Gastroesophageal sphincter (tissue), 4 donors: ENCODE measurements at regions not wholly inside any gene's neighbourhood (a gene's known extent, or its start where the extent isn't known, plus 50 kb on each side); places are given as distances from the start of the nearest gene placed in this dataset.

Experiments
- ATAC-seq: fragments of 150-250 bp; one replicate; pipeline ENCODE4 v1.9.1; 2016; ENCODE audit warnings: mild to moderate bottlenecking, moderate library complexity
- H3K27ac ChIP-seq, 4 donors: fragments of 200-600 bp; sonication (generic) in 3 of 4; 1 replicate in 3 of 4; 2 replicates in 1 of 4; pipeline ENCODE4 v1.5.1; 2016 to 2019
- H3K27me3 ChIP-seq: fragments of 200-600 bp; sonication (generic); one replicate; pipeline ENCODE4 v1.5.1; 2019
- H3K36me3 ChIP-seq, 2 donors: fragments of 200-600 bp; sonication (generic); one replicate each; pipeline ENCODE4 v1.5.1; 2019; ENCODE audit warnings: control low read depth in 1 of 2
- H3K4me1 ChIP-seq, 3 donors: fragments of 200-600 bp; sonication (generic); 1 replicate in 2 of 3; 2 replicates in 1 of 3; pipeline ENCODE4 v1.5.1; 2016 to 2019; ENCODE audit warnings: control low read depth in 2 of 3
- H3K4me3 ChIP-seq, 2 donors: fragments of 200-600 bp; sonication (generic); one replicate each; pipeline ENCODE4 v1.5.1; 2019; ENCODE audit warnings: mild to moderate bottlenecking in 1 of 2, moderate library complexity in 1 of 2
- H3K9me3 ChIP-seq, 3 donors: fragments of 200-600 bp; sonication (generic); one replicate each; pipeline ENCODE4 v1.5.1; 2017 to 2019; ENCODE audit warnings: control low read depth in 2 of 3
- EP300 ChIP-seq: sonication (generic); formaldehyde crosslinking; IDR thresholded peaks from one replicate; pipeline ENCODE4 v1.6.1; 2017; ENCODE audit warnings: antibody characterized with exemption, mild to moderate bottlenecking
- POLR2A ChIP-seq, 2 donors: fragments of 450-650 bp; IDR thresholded peaks; one replicate each; pipeline ENCODE4 v1.6.1; 2017; ENCODE audit warnings: antibody characterized with exemption in 2 of 2, mild to moderate bottlenecking in 2 of 2, moderate library complexity in 1 of 2
- POLR2AphosphoS5 ChIP-seq: sonication (generic); formaldehyde crosslinking; IDR thresholded peaks from one replicate; pipeline ENCODE4 v1.6.1; 2017; ENCODE audit warnings: antibody characterized with exemption
- WGBS, 2 donors: methylation state at CpG; one replicate each; pipeline ENCODE4 v1.1.5; 2018; ENCODE audit warnings: low coverage in 1 of 2; 5-methylcytosine and 5-hydroxymethylcytosine counted together
- TF ChIP-seq, protein P1 (sequence below), 4 experiments: fragments of 200-600 bp in 2 of 4; fragments of 450-650 bp in 2 of 4; sonication (generic) in 1 of 4; IDR thresholded peaks; one replicate each; pipeline ENCODE4 v1.5.1; 2017 to 2019; ENCODE audit warnings: antibody characterized with exemption in 4 of 4, mild to moderate bottlenecking in 2 of 4, moderate library complexity in 2 of 4

DNA sequence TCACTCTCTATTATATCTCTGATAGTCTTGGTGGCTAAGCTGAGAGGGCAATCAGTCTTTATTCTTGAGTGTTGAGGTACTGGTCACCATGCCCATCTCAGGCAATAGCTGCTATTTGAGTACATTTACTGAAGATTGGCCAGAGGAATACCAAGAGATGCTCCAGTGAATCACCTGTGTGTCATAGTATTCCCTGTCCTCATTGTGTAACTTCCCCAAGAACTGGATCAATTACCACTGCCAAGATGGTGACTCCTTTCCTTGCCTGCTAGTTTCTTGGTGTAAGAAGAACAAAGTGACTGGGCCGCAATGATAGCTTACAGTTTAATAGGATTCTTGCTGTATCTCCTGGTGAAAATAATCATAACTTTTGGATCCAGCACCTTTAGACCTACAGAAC lies 418.7 kb upstream of the KIF2A start:
- H3K4me3 ChIP-seq = no peak overlapping the region
- no peaks in the 10 kb centered on the region for H3K36me3 ChIP-seq
- H3K9me3 ChIP-seq = no peaks in the 10 kb centered on the region
- WGBS, 2 donors = 100% methylated on average over 1 of the region's 1 CpG
- peaks cover 0 to 12% (median 0%) of the 10 kb centered on the region in 3 donors for H3K4me1 ChIP-seq
- TF ChIP-seq, protein P1, sequence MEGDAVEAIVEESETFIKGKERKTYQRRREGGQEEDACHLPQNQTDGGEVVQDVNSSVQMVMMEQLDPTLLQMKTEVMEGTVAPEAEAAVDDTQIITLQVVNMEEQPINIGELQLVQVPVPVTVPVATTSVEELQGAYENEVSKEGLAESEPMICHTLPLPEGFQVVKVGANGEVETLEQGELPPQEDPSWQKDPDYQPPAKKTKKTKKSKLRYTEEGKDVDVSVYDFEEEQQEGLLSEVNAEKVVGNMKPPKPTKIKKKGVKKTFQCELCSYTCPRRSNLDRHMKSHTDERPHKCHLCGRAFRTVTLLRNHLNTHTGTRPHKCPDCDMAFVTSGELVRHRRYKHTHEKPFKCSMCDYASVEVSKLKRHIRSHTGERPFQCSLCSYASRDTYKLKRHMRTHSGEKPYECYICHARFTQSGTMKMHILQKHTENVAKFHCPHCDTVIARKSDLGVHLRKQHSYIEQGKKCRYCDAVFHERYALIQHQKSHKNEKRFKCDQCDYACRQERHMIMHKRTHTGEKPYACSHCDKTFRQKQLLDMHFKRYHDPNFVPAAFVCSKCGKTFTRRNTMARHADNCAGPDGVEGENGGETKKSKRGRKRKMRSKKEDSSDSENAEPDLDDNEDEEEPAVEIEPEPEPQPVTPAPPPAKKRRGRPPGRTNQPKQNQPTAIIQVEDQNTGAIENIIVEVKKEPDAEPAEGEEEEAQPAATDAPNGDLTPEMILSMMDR (IDR thresholded peaks at IDR 0.05) = no peak
- TF ChIP-seq EP300 (no peak), POLR2A (IDR thresholded peaks at IDR 0.05) (no peak), POLR2AphosphoS5 (no peak)
- H3K27me3 ChIP-seq = no peaks in the 10 kb centered on the region
- no peak overlapping the region for H3K27ac ChIP-seq
- no peak for ATAC-seq

- Histone ChIP-seq H3K4me3 (no peak overlapping the region), H3K9me3 (peaks cover 0 to 6% (median 0%) of the 10 kb centered on the region in 3 donors), H3K4me1 (no peaks in the 10 kb centered on the region), H3K27me3 (no peaks in the 10 kb centered on the region), H3K27ac (no peak overlapping the region), H3K36me3 (no peaks in the 10 kb centered on the region)
- ATAC-seq = no peak
- TF ChIP-seq, protein P1 (IDR thresholded peaks at IDR 0.05) = no peak
- no peak for TF ChIP-seq EP300
- TF ChIP-seq POLR2A (IDR thresholded peaks at IDR 0.05) = no peak
- no peak for TF ChIP-seq POLR2AphosphoS5
- WGBS, 2 donors = 80 to 86% methylated on average over 1 of the region's 1 CpG
Measured at GRCh38 chr5:61894046-61894445, 412.0 kb upstream of the KIF2A start.

- ATAC-seq = no peak
Measured at GRCh38 chr5:61896811-61897210, 409.2 kb upstream of the KIF2A start.

DNA sequence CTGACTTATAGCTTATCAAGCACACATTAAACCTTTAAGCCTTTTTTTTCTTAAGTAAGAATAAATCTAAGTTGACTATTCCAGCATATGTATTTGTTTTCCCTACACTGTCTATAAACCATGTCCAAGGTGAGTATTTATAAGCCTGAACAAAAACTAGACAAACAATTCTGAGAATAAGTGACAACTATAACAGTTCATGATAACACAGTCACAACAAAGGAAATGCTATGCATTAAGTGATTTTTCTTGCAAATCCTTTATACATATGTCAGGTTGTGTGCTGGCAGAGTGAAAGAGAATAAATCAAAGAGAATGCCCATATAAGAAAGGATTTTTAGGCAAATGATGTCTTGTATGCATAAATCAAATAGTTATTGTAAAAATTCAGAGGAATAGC lies 408.8 kb upstream of the KIF2A start:
- Histone ChIP-seq H3K9me3 (peaks cover 0 to 6% (median 0%) of the 10 kb centered on the region in 3 donors), H3K4me3 (no peak overlapping the region), H3K36me3 (no peaks in the 10 kb centered on the region), H3K4me1 (no peaks in the 10 kb centered on the region), H3K27ac (no peak overlapping the region), H3K27me3 (no peaks in the 10 kb centered on the region)
- TF ChIP-seq, protein P1 (IDR thresholded peaks at IDR 0.05) = no peak
- TF ChIP-seq EP300 (no peak), POLR2A (IDR thresholded peaks at IDR 0.05) (no peak), POLR2AphosphoS5 (no peak)
- ATAC-seq = no peak

More at GRCh38 chr5:61896811-61897210, 409.2 kb upstream of the KIF2A start:
- Histone ChIP-seq H3K9me3 (peaks cover 0 to 6% (median 0%) of the 10 kb centered on the region in 3 donors), H3K27ac (no peak overlapping the region), H3K4me3 (no peak overlapping the region), H3K4me1 (no peaks in the 10 kb centered on the region), H3K36me3 (no peaks in the 10 kb centered on the region), H3K27me3 (no peaks in the 10 kb centered on the region)
- WGBS, 2 donors = 81 to 86% methylated on average over 2 to 3 of the region's 4 CpGs
- TF ChIP-seq, protein P1 (IDR thresholded peaks at IDR 0.05) = no peak
- TF ChIP-seq POLR2AphosphoS5 (no peak), POLR2A (IDR thresholded peaks at IDR 0.05) (no peak)

GRCh38 chr5:61901997-61902396 lies 404.0 kb upstream of the KIF2A start:
- Histone ChIP-seq H3K4me3 (no peak overlapping the region), H3K27ac (no peak overlapping the region), H3K36me3 (no peaks in the 10 kb centered on the region), H3K4me1 (peaks cover 0 to 11% (median 0%) of the 10 kb centered on the region in 3 donors), H3K9me3 (no peaks in the 10 kb centered on the region), H3K27me3 (no peaks in the 10 kb centered on the region)
- no peak for ATAC-seq
- WGBS, 2 donors = 84 to 86% methylated on average over 5 of the region's 5 CpGs
- TF ChIP-seq, protein P1 (IDR thresholded peaks at IDR 0.05) = no peak
- TF ChIP-seq POLR2A (IDR thresholded peaks at IDR 0.05) (no peak), POLR2AphosphoS5 (no peak), EP300 (no peak)
